ENCODE measurements at regions not wholly inside any gene's neighbourhood (a gene's known extent, or its start where the extent isn't known, plus 50 kb on each side); places are given as distances from the start of the nearest gene placed in this dataset.
"Not testable (repeated sequence)": the region's sequence is repeated elsewhere in the genome, so short reads cannot be mapped to it uniquely, and the experiment has no call there.

- DNase-seq: not testable (repeated sequence)
Measured at GRCh38 chr1:148386031-148386398, 97.1 kb downstream of the PPIAL4G start.

DNA sequence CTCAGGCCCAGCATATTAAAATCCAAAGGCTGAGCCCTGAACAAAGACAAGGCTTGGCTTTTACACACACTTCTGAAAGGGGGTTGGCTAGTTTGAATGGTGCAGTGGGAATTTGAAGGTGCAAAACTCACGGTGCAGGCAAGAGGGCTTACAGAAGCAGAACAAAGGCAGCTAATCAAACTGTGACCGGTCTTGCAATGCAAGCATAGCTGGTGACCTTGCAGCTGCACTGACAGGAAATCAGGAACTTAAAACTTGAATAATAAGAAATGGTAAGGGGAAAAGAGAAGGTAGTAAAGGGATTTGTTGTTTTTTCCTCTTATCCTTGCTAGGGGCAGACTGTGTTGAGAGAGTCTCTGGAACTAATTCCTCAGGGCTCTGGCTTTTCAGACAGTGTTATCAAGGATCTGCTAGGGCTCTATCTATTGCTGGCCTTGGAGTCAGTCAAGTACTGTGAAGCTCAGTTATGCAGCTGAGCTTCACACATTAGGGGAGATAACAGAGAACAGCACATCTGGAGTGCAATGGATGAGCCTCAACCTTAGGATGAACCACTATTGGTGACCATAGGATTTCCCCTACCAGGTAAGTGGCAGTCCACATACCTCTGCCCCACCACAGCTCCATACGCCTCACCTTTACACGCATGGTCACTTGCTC, 97.6 kb downstream of the PPIAL4G start:
- no peak for DNase-seq

DNA sequence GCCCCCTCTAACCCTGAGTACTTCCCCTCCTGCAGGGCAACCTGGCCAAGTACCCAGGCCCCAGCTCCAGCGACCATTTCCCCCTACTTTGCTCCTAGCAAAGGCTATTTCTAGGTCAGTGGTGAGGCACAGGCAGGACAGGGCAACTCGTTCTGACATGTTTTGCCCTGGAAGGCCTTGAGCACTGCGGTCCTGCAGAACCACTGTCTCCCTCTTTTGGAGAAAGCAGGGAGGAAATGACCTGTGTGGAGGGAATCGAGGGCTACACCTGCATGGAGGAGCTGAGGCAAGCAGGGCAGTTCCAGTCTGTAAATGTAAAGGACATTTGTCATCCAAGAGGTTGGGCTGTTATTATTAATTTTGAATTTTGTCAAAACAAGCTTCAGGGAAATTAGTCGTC, 99.1 kb downstream of the PPIAL4G start:
- no peak for DNase-seq

DNA sequence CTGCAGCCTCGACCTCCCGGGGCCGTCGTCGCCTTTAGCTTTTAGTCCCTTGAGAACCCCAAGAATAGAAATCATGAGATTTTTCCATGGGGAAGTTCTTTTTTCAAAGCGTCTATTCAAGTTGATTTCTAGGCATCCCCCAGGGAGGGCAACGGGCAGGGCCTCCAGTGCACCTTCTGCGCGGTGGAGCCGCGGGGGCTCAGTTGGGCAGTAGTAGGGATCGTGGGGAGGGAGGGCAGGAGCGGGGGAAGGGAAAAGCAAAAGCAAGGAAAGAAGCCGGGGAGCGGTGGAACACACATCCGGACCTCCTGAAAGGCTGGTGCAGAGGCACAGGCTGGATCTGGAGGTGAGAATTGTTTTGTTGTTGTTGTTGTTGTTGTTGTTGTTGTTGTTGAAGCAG, 103.4 kb downstream of the PPIAL4G start:
- no peak for DNase-seq

- DNase-seq: no peak
Measured at GRCh38 chr1:148379170-148379500, 104.0 kb downstream of the PPIAL4G start.

- not testable (repeated sequence) for DNase-seq
Measured at GRCh38 chr1:148377992-148378391, 105.1 kb downstream of the PPIAL4G start.

DNA sequence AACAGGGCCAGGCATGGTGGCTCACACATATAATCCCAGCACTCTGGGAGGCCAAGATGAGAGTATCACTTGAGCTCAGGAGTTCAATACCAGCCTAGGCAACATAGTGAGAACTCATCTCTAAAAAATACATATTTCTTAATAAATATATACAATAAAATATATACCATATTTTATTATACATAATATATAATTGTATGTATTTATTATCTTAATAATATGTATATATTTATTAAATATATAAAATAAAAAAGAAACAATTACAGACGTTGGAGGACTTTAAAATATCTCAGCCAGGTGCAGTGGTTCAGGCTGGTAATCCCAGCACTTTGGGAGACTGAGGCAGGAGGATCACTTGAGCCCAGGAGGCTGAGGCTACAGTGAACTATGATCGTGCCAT, 106.1 kb downstream of the PPIAL4G start:
- not testable (repeated sequence) for DNase-seq

- DNase-seq: no peak
Measured at GRCh38 chr1:148374101-148374500, 109.0 kb downstream of the PPIAL4G start.

- no peak for DNase-seq
Measured at GRCh38 chr1:148373192-148373925, 109.7 kb downstream of the PPIAL4G start.

DNA sequence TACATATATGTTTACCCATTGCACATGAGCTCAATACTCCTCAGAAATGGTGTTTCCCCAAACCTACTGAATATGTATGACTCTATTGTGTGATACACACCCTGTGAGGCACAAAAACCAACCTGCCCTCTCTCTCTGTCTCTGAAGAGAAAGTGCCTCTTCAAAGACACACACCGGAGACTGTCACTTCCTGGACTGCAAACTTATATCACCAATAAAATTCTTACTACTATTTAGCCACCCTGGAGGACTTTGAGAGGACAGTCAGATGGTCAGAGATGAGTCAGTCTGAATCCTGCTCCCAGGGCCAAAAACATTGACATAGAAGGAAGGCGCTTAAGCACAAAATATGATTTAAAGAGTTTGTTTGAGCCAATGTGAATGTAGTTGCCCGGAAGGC, 110.4 kb downstream of the PPIAL4G start:
- no peak for DNase-seq

DNA sequence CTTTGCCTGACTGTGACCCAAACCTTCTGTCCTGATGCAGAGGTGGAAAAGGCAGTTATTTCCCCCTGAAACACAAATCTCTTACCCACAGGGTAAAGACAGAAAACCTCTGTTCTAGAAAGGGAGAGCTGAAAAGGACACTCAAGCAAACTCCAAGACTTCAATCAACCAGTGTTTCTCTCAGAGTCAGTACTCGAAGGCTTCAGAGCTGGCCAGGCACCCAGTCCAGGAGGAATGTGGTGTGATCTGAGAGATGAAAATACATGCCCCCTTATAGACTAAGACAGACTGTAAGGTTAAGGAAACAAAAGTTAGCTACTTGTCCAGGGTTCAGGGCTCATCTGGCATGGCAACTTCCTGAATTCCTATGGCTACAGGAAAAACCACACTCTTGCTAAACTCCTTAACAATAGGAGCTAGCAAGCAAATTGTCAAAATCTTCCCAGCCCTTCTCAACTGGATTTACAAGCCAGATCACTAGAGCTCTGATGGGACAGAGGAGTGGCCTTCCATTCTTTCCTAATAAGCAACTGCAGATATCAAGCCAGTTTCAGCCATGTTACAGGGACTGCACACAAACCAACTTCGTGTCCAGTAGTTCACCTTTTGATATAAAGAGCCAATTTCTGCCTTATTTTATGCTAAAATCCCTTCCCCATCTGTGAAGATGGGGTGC, 110.9 kb downstream of the PPIAL4G start:
- not testable (repeated sequence) for DNase-seq

- DNase-seq: peak in 11 of 14 donors; percentile 2 to 59 (median 32)
Measured at GRCh38 chr1:148371551-148371994, 111.5 kb downstream of the PPIAL4G start.

GRCh38 chr1:148370661-148371060, 112.4 kb downstream of the PPIAL4G start:
- DNase-seq: not testable (repeated sequence)

GRCh38 chr1:148367596-148367995, 115.5 kb downstream of the PPIAL4G start:
- no peak for DNase-seq

DNA sequence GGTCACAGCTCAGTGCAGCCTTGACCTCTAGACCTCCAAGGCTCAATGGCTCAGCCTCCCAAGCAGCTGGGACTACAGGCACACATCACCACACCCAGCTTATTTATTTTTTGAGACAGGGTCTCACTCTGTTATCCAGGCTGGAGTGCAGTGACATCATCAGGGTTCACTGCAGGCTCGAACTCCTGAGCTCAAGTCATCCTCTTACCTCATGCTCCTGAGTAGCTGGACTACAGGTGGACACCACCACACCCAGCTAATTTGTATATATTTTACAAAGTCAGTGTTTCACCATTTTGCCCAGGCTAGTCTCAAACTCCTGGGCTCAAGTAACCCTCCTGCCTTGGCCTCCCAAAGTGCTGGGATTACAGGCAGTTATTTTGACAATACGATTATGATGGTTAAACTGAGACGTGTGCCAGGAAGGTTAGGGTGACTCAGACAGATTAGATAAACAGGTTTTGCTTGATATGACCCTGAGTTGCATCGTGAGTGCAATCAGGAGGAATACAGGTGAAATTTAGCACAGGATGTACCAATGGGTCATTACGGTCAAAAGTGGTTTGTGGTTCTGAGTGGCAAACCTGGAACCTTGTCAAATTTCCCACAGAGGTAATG, 116.9 kb downstream of the PPIAL4G start:
- DNase-seq: not testable (repeated sequence)

GRCh38 chr1:148365151-148365550, 118.0 kb downstream of the PPIAL4G start:
- DNase-seq: not testable (repeated sequence)

DNA sequence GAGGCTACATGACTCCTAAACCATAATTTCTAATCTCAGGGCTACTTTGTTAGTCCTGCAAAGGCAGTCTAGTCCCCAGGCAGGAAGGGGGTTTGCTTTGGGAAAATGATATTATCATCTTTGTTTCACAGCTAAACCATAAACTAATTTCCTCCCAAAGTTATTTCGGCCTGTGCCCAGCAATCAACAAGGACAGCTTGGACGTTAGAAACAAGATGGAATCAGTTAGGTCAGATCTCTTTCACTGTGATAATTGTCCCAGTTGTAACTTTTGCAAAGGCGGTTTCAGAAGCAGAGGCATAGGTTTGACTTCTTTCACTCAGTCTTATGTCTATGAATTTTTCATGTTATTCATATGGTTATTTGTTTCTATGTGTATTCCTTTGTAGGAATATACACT, 119.1 kb downstream of the PPIAL4G start:
- not testable (repeated sequence) for DNase-seq

DNA sequence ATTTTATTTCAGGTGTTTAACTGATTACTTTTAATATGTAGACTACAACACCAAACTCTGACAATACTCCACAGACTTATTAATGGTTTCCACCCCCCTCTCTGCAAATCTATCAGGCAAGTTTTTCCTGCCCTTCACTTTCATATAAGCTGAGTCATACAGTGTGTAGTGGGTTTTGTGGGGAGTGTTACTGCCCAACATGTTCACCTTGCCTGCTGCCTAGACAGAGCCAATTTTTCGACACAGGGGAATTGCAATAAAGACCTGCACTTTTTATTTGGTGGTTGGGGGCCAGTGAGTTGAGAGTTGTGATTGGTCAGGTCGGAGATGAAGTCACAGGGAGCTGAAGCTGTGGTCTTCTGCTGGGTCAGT, 119.7 kb downstream of the PPIAL4G start:
- DNase-seq: no peak

GRCh38 chr1:148362626-148363438, 120.3 kb downstream of the PPIAL4G start:
- DNase-seq: peak in 1 of 14 donors; percentile 79

DNA sequence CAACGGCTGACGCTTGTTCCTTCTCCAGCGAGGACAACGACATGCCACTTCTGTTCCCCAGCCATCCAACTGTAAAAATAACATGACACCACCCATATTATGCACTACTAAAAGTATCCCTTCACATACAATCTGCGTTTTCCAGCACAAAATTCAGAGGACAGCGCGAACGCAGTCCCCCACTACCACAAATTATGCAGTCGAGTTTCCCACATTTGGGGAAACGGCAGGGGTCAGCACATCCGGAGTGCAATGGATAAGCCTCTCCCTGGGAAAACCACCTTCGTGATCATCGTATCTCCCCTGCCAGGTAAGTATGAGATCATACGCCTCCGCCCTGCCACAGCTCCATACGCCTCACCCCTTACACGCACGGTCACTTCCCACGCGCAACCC, 120.9 kb downstream of the PPIAL4G start:
- DNase-seq: peak in 1 of 14 donors; percentile 45

DNA sequence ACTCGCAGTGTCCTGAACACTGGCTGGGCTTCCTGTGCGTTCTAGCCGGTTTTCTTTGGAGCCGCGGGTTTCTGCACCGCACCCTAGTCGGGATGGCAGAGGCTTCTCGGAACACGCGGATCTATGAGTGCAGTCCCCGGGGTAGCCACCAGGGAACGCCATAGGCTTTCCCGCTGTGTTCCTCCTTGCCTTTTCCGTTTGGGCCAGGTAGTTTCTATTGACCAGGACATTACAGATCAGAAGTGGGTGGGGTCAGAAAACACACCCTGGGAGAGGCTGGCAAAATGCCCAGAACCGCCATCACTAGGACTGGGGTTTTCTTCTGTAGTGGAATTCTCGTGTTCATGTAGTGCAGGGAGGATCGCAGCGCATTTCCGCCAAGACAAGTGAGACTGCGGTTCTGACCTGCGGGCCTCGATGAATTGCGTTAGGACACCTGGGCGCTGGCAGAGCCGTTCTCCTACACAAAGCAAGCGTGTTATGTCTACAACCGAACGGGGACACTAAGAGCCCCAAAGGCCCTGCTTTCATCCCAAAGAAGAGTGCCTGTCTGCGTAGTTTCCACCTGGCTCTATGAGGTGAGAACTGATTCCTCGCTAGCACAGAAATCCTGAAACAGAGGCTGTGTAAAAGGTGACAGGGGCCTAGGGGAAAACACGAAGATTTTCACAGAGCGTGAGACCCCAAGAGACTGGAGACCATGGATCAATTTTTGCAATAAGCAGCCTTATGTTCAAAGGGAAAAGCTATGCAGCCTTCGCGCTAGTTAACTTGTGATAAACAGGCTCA, 121.5 kb downstream of the PPIAL4G start:
- peak in 1 of 14 donors; percentile 41 for DNase-seq
